A673 (cell line): ENCODE measurements at regions not wholly inside any gene's neighbourhood (a gene's known extent, or its start where the extent isn't known, plus 50 kb on each side); places are given as distances from the start of the nearest gene placed in this dataset.

Experiments
- BruUV-seq: library from RNA; stranded (reverse); fragments of 400-500 nt; replicated peaks from 2 replicates; lab custom pipeline; 2021; lab: Mats Ljungman, UMichigan
- CTCF ChIA-PET: fragments of 300-600 bp; sonication (Branson Sonifier 250); formaldehyde crosslinking; loops from one replicate; lab custom pipeline; 2022; ENCODE audit warnings: antibody characterized with exemption; lab: Charles Lee
- POLR2A ChIA-PET: fragments of 300-600 bp; sonication (Branson Sonifier 250); formaldehyde crosslinking; loops from one replicate; lab custom pipeline; 2022; ENCODE audit warnings: antibody characterized with exemption; ENCODE audit not compliant: low non-redundant PET; lab: Charles Lee
- DNase-seq: peaks from one replicate; pipeline ENCODE4 v3.0.0-alpha.2; 2015; ENCODE audit warnings: low spot score
- H3K27ac ChIP-seq: fragments of 200-600 bp; sonication (generic); 2 replicates; pipeline ENCODE4 v1.5.1; 2016; ENCODE audit warnings: mixed run types, low read depth, mild to moderate bottlenecking, mixed read lengths, antibody characterized with exemption, low read length; ENCODE audit not compliant: poor library complexity, severe bottlenecking
- H3K27me3 ChIP-seq: fragments of 200-600 bp; sonication (generic); replicated peaks from 2 replicates; pipeline ENCODE4 v1.6.1; 2017; ENCODE audit warnings: mixed run types, low read depth, mild to moderate bottlenecking, mixed read lengths, antibody characterized with exemption, low read length; ENCODE audit not compliant: insufficient read depth, poor library complexity
- H3K36me3 ChIP-seq: fragments of 200-600 bp; sonication (generic); 2 replicates; pipeline ENCODE4 v1.6.1; 2016; ENCODE audit warnings: mixed run types, mild to moderate bottlenecking, mixed read lengths, antibody characterized with exemption, low read length; ENCODE audit not compliant: insufficient read depth, poor library complexity, severe bottlenecking
- H3K4me1 ChIP-seq: fragments of 200-600 bp; sonication (generic); 2 replicates; pipeline ENCODE4 v1.6.1; 2017; ENCODE audit warnings: mixed run types, mild to moderate bottlenecking, mixed read lengths, antibody characterized with exemption, low read length; ENCODE audit not compliant: insufficient read depth, poor library complexity, severe bottlenecking
- H3K4me3 ChIP-seq: fragments of 200-600 bp; sonication (generic); 2 replicates; pipeline ENCODE4 v1.5.1; 2016; ENCODE audit warnings: low read depth, mixed run types, mild to moderate bottlenecking, mixed read lengths, low read length; ENCODE audit not compliant: poor library complexity, severe bottlenecking
- H3K9me3 ChIP-seq: fragments of 200-600 bp; sonication (generic); 2 replicates; pipeline ENCODE4 v1.6.1; 2016; ENCODE audit warnings: mixed run types, low read depth, mild to moderate bottlenecking, mixed read lengths, antibody characterized with exemption, low read length; ENCODE audit not compliant: poor library complexity, severe bottlenecking
- CTCF ChIP-seq: fragments of 300-800, 200-600 bp; sonication (generic); conservative IDR thresholded peaks from 2 replicates; pipeline ENCODE4 v1.5.1; 2017; ENCODE audit warnings: low read depth, mild to moderate bottlenecking, antibody characterized with exemption, low read length, moderate library complexity, mixed read lengths
- EZH2 ChIP-seq: fragments of 200-600 bp; sonication (generic); IDR thresholded peaks from 2 replicates; pipeline ENCODE4 v1.6.1; 2017; ENCODE audit warnings: borderline replicate concordance, low read depth, mild to moderate bottlenecking, mixed read lengths, antibody characterized with exemption, low read length; ENCODE audit not compliant: poor library complexity, severe bottlenecking
- intact Hi-C: fragments of 100-400 bp; cut with micrococcal nuclease; formaldehyde crosslinking; loops from one replicate; pipeline ENCODE4 v1.10.0; 2022; ENCODE audit not compliant: unreplicated experiment

- Histone ChIP-seq H3K4me3 (no peak overlapping the region), H3K27ac (no peak overlapping the region), H3K27me3 (peaks cover 9% of the 10 kb centered on the region), H3K4me1 (no peaks in the 10 kb centered on the region), H3K36me3 (no peaks in the 10 kb centered on the region), H3K9me3 (no peaks in the 10 kb centered on the region)
- TF ChIP-seq CTCF (no peak), EZH2 (no peak)
- CTCF ChIA-PET, result no interaction called here
- intact Hi-C loops, result no loop called here
- POLR2A ChIA-PET, result no interaction called here
- BruUV-seq, result no TSS peak
- no peak for DNase-seq
Observed at GRCh38 chr5:10056228-10056760, 193.4 kb downstream of the ATPSCKMT start.

- TF ChIP-seq EZH2 (no peak), CTCF (no peak)
- no peaks in the 10 kb centered on the region for H3K27me3 ChIP-seq
- intact Hi-C loops, result no loop called here
- H3K9me3 ChIP-seq, result no peaks in the 10 kb centered on the region
- ChIA-PET CTCF (no interaction called here), POLR2A (no interaction called here)
- H3K36me3 ChIP-seq, result no peaks in the 10 kb centered on the region
- H3K27ac ChIP-seq, result no peak overlapping the region
- no TSS peak for BruUV-seq
- H3K4me1 ChIP-seq, result no peaks in the 10 kb centered on the region
- DNase-seq, result no peak
- no peak overlapping the region for H3K4me3 ChIP-seq
Observed at GRCh38 chr5:10049858-10050455, 199.7 kb downstream of the ATPSCKMT start.

GRCh38 chr5:10046676-10047075 is 203.0 kb downstream of the ATPSCKMT start:
- no peak for DNase-seq
- no TSS peak for BruUV-seq
- Histone ChIP-seq H3K4me3 (no peak overlapping the region), H3K9me3 (no peaks in the 10 kb centered on the region), H3K36me3 (no peaks in the 10 kb centered on the region), H3K27me3 (peaks cover 4% of the 10 kb centered on the region), H3K4me1 (no peaks in the 10 kb centered on the region), H3K27ac (no peak overlapping the region)
- ChIA-PET POLR2A (no interaction called here), CTCF (no interaction called here)
- intact Hi-C loops, result no loop called here
- TF ChIP-seq EZH2, result no peak
- TF ChIP-seq CTCF, result no peak
